CD4-positive, alpha-beta T cell treated with Interleukin-4 for 4 hours (primary cell): ENCODE measurements at regions not wholly inside any gene's neighbourhood (a gene's known extent, or its start where the extent isn't known, plus 50 kb on each side); places are given as distances from the start of the nearest gene placed in this dataset.

ENCODE experiments used
- DNase-seq: peaks from one replicate; pipeline ENCODE4 v3.0.0-alpha.2; 2020

GRCh38 chr6:145233955-145234354 lies 501.4 kb downstream of the EPM2A start:
- no peak for DNase-seq

GRCh38 chr6:145235207-145235606 lies 500.1 kb downstream of the EPM2A start:
- no peak for DNase-seq

GRCh38 chr6:145238787-145239186 lies 496.5 kb downstream of the EPM2A start:
- DNase-seq: no peak

GRCh38 chr6:145241039-145241438 lies 494.3 kb downstream of the EPM2A start:
- no peak for DNase-seq

GRCh38 chr6:145241721-145242120 lies 493.6 kb downstream of the EPM2A start:
- no peak for DNase-seq

GRCh38 chr6:145244349-145245100 lies 490.8 kb downstream of the EPM2A start:
- no peak for DNase-seq

GRCh38 chr6:145245119-145245518 lies 490.2 kb downstream of the EPM2A start:
- DNase-seq: no peak

GRCh38 chr6:145247692-145248419 lies 487.5 kb downstream of the EPM2A start:
- DNase-seq: no peak

GRCh38 chr6:145250436-145250835 lies 484.9 kb downstream of the EPM2A start:
- no peak for DNase-seq

- DNase-seq: no peak
These were observed 482.6 kb downstream of the EPM2A start for GRCh38 chr6:145252737-145253136.

GRCh38 chr6:145254649-145255401 lies 480.5 kb downstream of the EPM2A start:
- no peak for DNase-seq

- DNase-seq: no peak
These were observed 477.6 kb downstream of the EPM2A start for GRCh38 chr6:145257704-145258103.

- no peak for DNase-seq
These were observed 477.2 kb downstream of the EPM2A start for GRCh38 chr6:145258122-145258521.

- DNase-seq: no peak
These were observed 474.7 kb downstream of the EPM2A start for GRCh38 chr6:145260484-145261175.

- DNase-seq: no peak
These were observed 473.6 kb downstream of the EPM2A start for GRCh38 chr6:145261758-145262157.

GRCh38 chr6:145262771-145263170 lies 472.5 kb downstream of the EPM2A start:
- DNase-seq: no peak

- DNase-seq: no peak
These were observed 471.5 kb downstream of the EPM2A start for GRCh38 chr6:145263778-145264211.

- no peak for DNase-seq
These were observed 468.8 kb downstream of the EPM2A start for GRCh38 chr6:145266432-145267075.

GRCh38 chr6:145267076-145267867 lies 468.0 kb downstream of the EPM2A start:
- DNase-seq: no peak

GRCh38 chr6:145270464-145270863 lies 464.9 kb downstream of the EPM2A start:
- no peak for DNase-seq

GRCh38 chr6:145271040-145271439 lies 464.3 kb downstream of the EPM2A start:
- DNase-seq: no peak

- DNase-seq: no peak
These were observed 463.7 kb downstream of the EPM2A start for GRCh38 chr6:145271577-145271976.
